AG09319 (cell line): ENCODE measurements at regions not wholly inside any gene's neighbourhood (a gene's known extent, or its start where the extent isn't known, plus 50 kb on each side); places are given as distances from the start of the nearest gene placed in this dataset.

Experiments
- DNase-seq: peaks from one replicate; pipeline ENCODE4 v3.0.0-alpha.2; 2010; ENCODE audit warnings: low read depth; ENCODE audit errors: extremely low read depth
- CTCF ChIP-seq: IDR thresholded peaks from 2 replicates; pipeline ENCODE4 v1.5.1; 2011; ENCODE audit warnings: low read depth, mild to moderate bottlenecking, inconsistent platforms, low read length, moderate library complexity

- DNase-seq, result no peak
- TF ChIP-seq CTCF, result no peak
Measured at GRCh38 chr2:215760091-215760490, 253.3 kb downstream of the MREG start.

- no peak for TF ChIP-seq CTCF
- no peak for DNase-seq
Measured at GRCh38 chr2:215758691-215759090, 254.7 kb downstream of the MREG start.

GRCh38 chr2:215756346-215756730, 257.0 kb downstream of the MREG start:
- no peak for TF ChIP-seq CTCF
- DNase-seq, result no peak

GRCh38 chr2:215755641-215756345, 257.6 kb downstream of the MREG start:
- no peak for DNase-seq
- TF ChIP-seq CTCF, result no peak

- no peak for TF ChIP-seq CTCF
- DNase-seq, result no peak
Measured at GRCh38 chr2:215754546-215754945, 258.8 kb downstream of the MREG start.

GRCh38 chr2:215753808-215754207, 259.5 kb downstream of the MREG start:
- no peak for DNase-seq
- no peak for TF ChIP-seq CTCF

- DNase-seq, result no peak
- no peak for TF ChIP-seq CTCF
Measured at GRCh38 chr2:215752991-215753390, 260.4 kb downstream of the MREG start.
